Endothelial cell of umbilical vein (primary cell): ENCODE measurements at regions not wholly inside any gene's neighbourhood (a gene's known extent, or its start where the extent isn't known, plus 50 kb on each side); places are given as distances from the start of the nearest gene placed in this dataset.

Source experiments
- BruUV-seq: library from RNA; stranded (reverse); fragments of 400-500 nt; replicated peaks from 2 replicates; lab custom pipeline; 2021; lab: Mats Ljungman, UMichigan
- CTCF ChIA-PET: fragments of 300-600, 350-600 bp; sonication (Branson Sonifier 250); formaldehyde crosslinking; loops from one replicate; lab custom pipeline; 2021; ENCODE audit warnings: antibody characterized with exemption, inconsistent platforms; lab: Charles Lee
- POLR2A ChIA-PET: fragments of 300-600, 350-600 bp; sonication (Branson Sonifier 250); formaldehyde crosslinking; loops from one replicate; lab custom pipeline; 2021; ENCODE audit warnings: antibody characterized with exemption, inconsistent platforms; lab: Charles Lee
- DNase-seq: peaks from one replicate; pipeline ENCODE4 v3.0.0-alpha.2; 2011; ENCODE audit warnings: low read depth, low spot score
- FAIRE-seq: peaks from 2 replicates; lab custom pipeline; 2011; peaks lifted over from hg19 to GRCh38; lab: Jason Lieb, UNC
- H2AFZ ChIP-seq: 2 replicates; pipeline ENCODE4 v1.6.0; 2012; ENCODE audit warnings: low read depth, low read length, control low read depth, inconsistent platforms
- H3K27ac ChIP-seq: 2 replicates; pipeline ENCODE4 v1.5.1; 2011; ENCODE audit warnings: low read depth, mild to moderate bottlenecking, control low read depth, low read length, moderate library complexity; ENCODE audit not compliant: insufficient read depth
- H3K27me3 ChIP-seq, 2 experiments: 2 replicates each; pipeline versions ENCODE4 v1.6.0 to v1.6.1; 2011; ENCODE audit warnings: low read length in 2 of 2, mixed read lengths in 1 of 2; ENCODE audit not compliant: control insufficient read depth in 2 of 2, insufficient read depth in 2 of 2
- H3K36me3 ChIP-seq, 2 experiments: 2 replicates in 1 of 2; 3 replicates in 1 of 2; pipeline ENCODE4 v1.5.1; 2011; ENCODE audit warnings: low read length in 2 of 2, mild to moderate bottlenecking in 1 of 2, moderate library complexity in 1 of 2; ENCODE audit not compliant: control insufficient read depth in 2 of 2, insufficient read depth in 2 of 2; ENCODE audit errors: extremely low read depth in 1 of 2
- H3K4me1 ChIP-seq: 3 replicates; pipeline ENCODE4 v1.5.1; 2011; ENCODE audit warnings: mild to moderate bottlenecking, low read length; ENCODE audit not compliant: control insufficient read depth, insufficient read depth; ENCODE audit errors: extremely low read depth
- H3K4me2 ChIP-seq: 2 replicates; pipeline ENCODE4 v1.6.1; 2011; ENCODE audit warnings: low read length, control low read depth, mixed read lengths; ENCODE audit not compliant: insufficient read depth
- H3K4me3 ChIP-seq, 3 experiments: fragments of 200-600 bp in 1 of 3; sonication (generic), shearing (Covaris generic) in 1 of 3; replicated peaks in 1 of 3; 2 replicates each; pipeline ENCODE4 v1.5.1; 2011 to 2016; ENCODE audit warnings: control low read depth in 3 of 3, low read length in 3 of 3, mild to moderate bottlenecking in 2 of 3, inconsistent platforms in 1 of 3, low read depth in 1 of 3, moderate library complexity in 1 of 3; ENCODE audit not compliant: insufficient read depth in 1 of 3
- H3K79me2 ChIP-seq: 2 replicates; pipeline ENCODE4 v1.6.0; 2012; ENCODE audit warnings: low read length, inconsistent platforms; ENCODE audit not compliant: control insufficient read depth, insufficient read depth
- H3K9ac ChIP-seq: replicated peaks from 2 replicates; pipeline ENCODE3; 2011; ENCODE audit warnings: low read length, control low read depth; ENCODE audit not compliant: insufficient read depth; ENCODE audit errors: extremely low read depth
- H3K9me1 ChIP-seq: replicated peaks from 3 replicates; pipeline ENCODE4 v1.6.0; 2011; ENCODE audit warnings: mild to moderate bottlenecking, low read length; ENCODE audit not compliant: control insufficient read depth, insufficient read depth; ENCODE audit errors: extremely low read depth
- H3K9me3 ChIP-seq: replicated peaks from 2 replicates; pipeline ENCODE4 v1.5.1; 2012; ENCODE audit warnings: low read length, inconsistent platforms; ENCODE audit not compliant: control insufficient read depth, insufficient read depth
- H4K20me1 ChIP-seq: replicated peaks from 2 replicates; pipeline ENCODE3; 2011; ENCODE audit warnings: mild to moderate bottlenecking, low read length; ENCODE audit not compliant: control insufficient read depth, insufficient read depth; ENCODE audit errors: extremely low read depth
- CTCF ChIP-seq, 2 donors: IDR thresholded peaks; 1 replicate in 1 of 2; 2 replicates in 1 of 2; pipeline ENCODE4 v1.5.1; 2011; ENCODE audit warnings: low read length in 2 of 2, mild to moderate bottlenecking in 2 of 2, moderate library complexity in 2 of 2, control low read depth in 1 of 2, inconsistent platforms in 1 of 2, low read depth in 1 of 2; ENCODE audit not compliant: insufficient read depth in 1 of 2; ENCODE audit errors: extremely low read depth in 1 of 2
- EZH2 ChIP-seq: IDR thresholded peaks from 2 replicates; pipeline ENCODE4 v1.6.1; 2012; ENCODE audit warnings: borderline replicate concordance, low read depth, mild to moderate bottlenecking, moderate library complexity, low read length, inconsistent platforms; ENCODE audit not compliant: severe bottlenecking
- FOS ChIP-seq: IDR thresholded peaks from 2 replicates; pipeline ENCODE4 v1.6.1; 2011; ENCODE audit warnings: mild to moderate bottlenecking, low read length, moderate library complexity, borderline replicate concordance; ENCODE audit not compliant: insufficient read depth
- GATA2 ChIP-seq: IDR thresholded peaks from 2 replicates; pipeline ENCODE4 v1.7.0; 2011; ENCODE audit warnings: low read depth, mild to moderate bottlenecking, moderate library complexity, mixed read lengths, low read length; ENCODE audit not compliant: insufficient read length, insufficient read depth
- JUN ChIP-seq: IDR thresholded peaks from 2 replicates; pipeline ENCODE4 v1.6.1; 2011; ENCODE audit warnings: borderline replicate concordance, low read depth; ENCODE audit not compliant: insufficient read length, insufficient read depth
- MAX ChIP-seq: IDR thresholded peaks from 2 replicates; pipeline ENCODE4 v1.6.1; 2011; ENCODE audit not compliant: insufficient read depth, insufficient read length
- MYC ChIP-seq: IDR thresholded peaks from one replicate; pipeline ENCODE4 v1.6.1; 2011; ENCODE audit warnings: mild to moderate bottlenecking, low read depth, low read length
- POLR2A ChIP-seq: IDR thresholded peaks from 2 replicates; pipeline ENCODE4 v1.6.1; 2012; ENCODE audit warnings: low read depth, mild to moderate bottlenecking, control low read depth, low read length
- POLR2AphosphoS5 ChIP-seq: IDR thresholded peaks from 2 replicates; pipeline ENCODE4 v1.6.1; 2012; ENCODE audit warnings: low read depth, mild to moderate bottlenecking, control low read depth, low read length, moderate library complexity; ENCODE audit not compliant: insufficient read depth
- dilution Hi-C: fragments of 300-500 bp; cut with MboI; formaldehyde crosslinking; loops from one replicate; pipeline ENCODE4 v1.15.0; 2019; ENCODE audit warnings: low sequenced_read_pairs; ENCODE audit not compliant: extremely low pct_ligation_motif_present
- intact Hi-C: fragments of 100-400 bp; cut with micrococcal nuclease; formaldehyde crosslinking; loops from one replicate; pipeline ENCODE4 v1.10.0; 2022

GRCh38 chr11:100543386-100543785 lies 143.7 kb upstream of the ARHGAP42 start:
- FAIRE-seq (no peak), DNase-seq (no peak)
- H3K9me1 ChIP-seq, result no peaks in the 10 kb centered on the region
- no peaks in the 10 kb centered on the region for H3K79me2 ChIP-seq
- H3K4me2 ChIP-seq, result no peak overlapping the region
- H3K4me1 ChIP-seq, result no peaks in the 10 kb centered on the region
- no peak overlapping the region for H2AFZ ChIP-seq
- intact Hi-C loops, result no loop called here
- H4K20me1 ChIP-seq, result no peaks in the 10 kb centered on the region
- CTCF ChIA-PET, result interaction anchor here (2.0 kb wide), 1 partner anchor 17 kb away, joined by 5 read pairs; no protein-coding TSS in a partner anchor
- no TSS peak for BruUV-seq
- POLR2A ChIA-PET, result no interaction called here
- H3K27me3 ChIP-seq, result no peaks in the 10 kb centered on the region
- H3K27ac ChIP-seq, result no peak overlapping the region
- H3K4me3 ChIP-seq, result no peak overlapping the region
- H3K9ac ChIP-seq, result no peak overlapping the region
- no peaks in the 10 kb centered on the region for H3K9me3 ChIP-seq
- no peak for TF ChIP-seq JUN
- TF ChIP-seq POLR2AphosphoS5, result no peak
- TF ChIP-seq MAX, result no peak
- TF ChIP-seq EZH2, result no peak
- no peak for TF ChIP-seq GATA2
- TF ChIP-seq FOS, result no peak
- TF ChIP-seq MYC, result no peak
- no peak for TF ChIP-seq CTCF (IDR thresholded peaks at IDR 0.05; ENCODE audit: extremely low read depth in 1 of 2, insufficient read depth in 1 of 2, low read depth in 1 of 2, low read length in 2 of 2)
- TF ChIP-seq POLR2A, result no peak
- dilution Hi-C loops, result no loop called here
- no peaks in the 10 kb centered on the region for H3K36me3 ChIP-seq
